Body of pancreas (tissue), 4 donors: ENCODE measurements at regions not wholly inside any gene's neighbourhood (a gene's known extent, or its start where the extent isn't known, plus 50 kb on each side); places are given as distances from the start of the nearest gene placed in this dataset.

Experiments used
- ATAC-seq: fragments of 150-250 bp; one replicate; pipeline ENCODE4 v1.9.1; 2016
- DNase-seq, 4 donors: peaks; one replicate each; pipeline ENCODE4 v3.0.0-alpha.2; 2019
- H3K27ac ChIP-seq, 4 donors: fragments of 200-600 bp; sonication (generic); 1 replicate in 3 of 4; 2 replicates in 1 of 4; pipeline versions ENCODE4 v1.5.1 to v1.6.1; 2016 to 2019; ENCODE audit warnings: mild to moderate bottlenecking in 1 of 4, mixed read lengths in 1 of 4, moderate library complexity in 1 of 4
- H3K27me3 ChIP-seq, 2 donors: fragments of 200-600 bp; sonication (generic); one replicate each; pipeline ENCODE4 v1.6.0; 2016; ENCODE audit warnings: mild to moderate bottlenecking in 1 of 2
- H3K36me3 ChIP-seq, 2 donors: fragments of 200-600 bp; sonication (generic); replicated peaks in 1 of 2; 2 replicates each; pipeline ENCODE4 v1.5.1; 2016; ENCODE audit warnings: low read depth in 2 of 2; ENCODE audit not compliant: insufficient read depth in 1 of 2
- H3K4me1 ChIP-seq: fragments of 200-600 bp; sonication (generic); one replicate; pipeline ENCODE4 v1.6.0; 2016
- H3K4me3 ChIP-seq, 2 donors: fragments of 200-600 bp; sonication (generic); 1 replicate in 1 of 2; 2 replicates in 1 of 2; pipeline ENCODE4 v1.5.1; 2016 to 2019
- H3K9me3 ChIP-seq, 3 donors: fragments of 200-600 bp; sonication (generic); 1 replicate in 2 of 3; 2 replicates in 1 of 3; pipeline ENCODE4 v1.5.1; 2016
- CTCF ChIP-seq, 7 experiments: fragments of 450-650 bp in 4 of 7; fragments of 200-600 bp in 3 of 7; sonication (generic) in 3 of 7; IDR thresholded peaks; one replicate each; pipeline ENCODE4 v1.5.1; 2016 to 2019; ENCODE audit warnings: antibody characterized with exemption in 7 of 7
- POLR2A ChIP-seq, 3 donors: fragments of 450-650 bp; IDR thresholded peaks; one replicate each; pipeline ENCODE4 v1.6.1; 2016; ENCODE audit warnings: antibody characterized with exemption in 3 of 3, mild to moderate bottlenecking in 2 of 3
- WGBS, 2 donors: methylation state at CpG; one replicate each; pipeline ENCODE4 v1.1.5; 2017; 5-methylcytosine and 5-hydroxymethylcytosine counted together
- intact Hi-C: fragments of 100-400 bp; cut with DNase I; formaldehyde crosslinking; loops from one replicate; pipeline ENCODE4 v1.15.1; 2023

- no peaks in the 10 kb centered on the region for H3K36me3 ChIP-seq
- 66 to 86% methylated on average over 2 of the region's 2 CpGs for WGBS, 2 donors
- H3K27ac ChIP-seq = no peak overlapping the region
- no peaks in the 10 kb centered on the region for H3K27me3 ChIP-seq
- intact Hi-C loops = no loop called here
- no peak overlapping the region for H3K4me3 ChIP-seq
- no peak for TF ChIP-seq CTCF (IDR thresholded peaks at IDR 0.05)
- TF ChIP-seq POLR2A (IDR thresholded peaks at IDR 0.05) = no peak
- DNase-seq (no peak), ATAC-seq (no peak)
- H3K9me3 ChIP-seq = no peaks in the 10 kb centered on the region
- no peaks in the 10 kb centered on the region for H3K4me1 ChIP-seq
These were observed 59.5 kb upstream of the EXOC2 start for GRCh38 chr6:752438-752837.

- DNase-seq (no peak), ATAC-seq (no peak)
- no peaks in the 10 kb centered on the region for H3K27me3 ChIP-seq
- H3K9me3 ChIP-seq = no peaks in the 10 kb centered on the region
- 66 to 67% methylated on average over 4 of the region's 4 CpGs for WGBS, 2 donors
- TF ChIP-seq CTCF (IDR thresholded peaks at IDR 0.05) (no peak), POLR2A (IDR thresholded peaks at IDR 0.05) (no peak)
- H3K27ac ChIP-seq = no peak overlapping the region
- no peak overlapping the region for H3K4me3 ChIP-seq
- no peaks in the 10 kb centered on the region for H3K36me3 ChIP-seq
- H3K4me1 ChIP-seq = no peaks in the 10 kb centered on the region
- intact Hi-C loops = no loop called here
These were observed 58.8 kb upstream of the EXOC2 start for GRCh38 chr6:751765-752164.

- no peaks in the 10 kb centered on the region for H3K36me3 ChIP-seq
- H3K27me3 ChIP-seq = no peaks in the 10 kb centered on the region
- no peak for TF ChIP-seq CTCF (IDR thresholded peaks at IDR 0.05)
- TF ChIP-seq POLR2A (IDR thresholded peaks at IDR 0.05) = no peak
- intact Hi-C loops = no loop called here
- no peaks in the 10 kb centered on the region for H3K9me3 ChIP-seq
- H3K27ac ChIP-seq = no peak overlapping the region
- ATAC-seq (no peak), DNase-seq (no peak)
- no peak overlapping the region for H3K4me3 ChIP-seq
- H3K4me1 ChIP-seq = no peaks in the 10 kb centered on the region
- 82 to 87% methylated on average over 4 of the region's 4 CpGs for WGBS, 2 donors
These were observed 55.0 kb upstream of the EXOC2 start for GRCh38 chr6:747921-748320.

GRCh38 chr6:747028-747427 lies 54.1 kb upstream of the EXOC2 start:
- Histone ChIP-seq H3K9me3 (no peaks in the 10 kb centered on the region), H3K36me3 (no peaks in the 10 kb centered on the region), H3K4me1 (no peaks in the 10 kb centered on the region), H3K4me3 (no peak overlapping the region), H3K27me3 (no peaks in the 10 kb centered on the region), H3K27ac (no peak overlapping the region)
- intact Hi-C loops = no loop called here
- no peak for TF ChIP-seq POLR2A (IDR thresholded peaks at IDR 0.05)
- TF ChIP-seq CTCF (IDR thresholded peaks at IDR 0.05) = no peak
- no peak for DNase-seq
- ATAC-seq = no peak
- WGBS, 2 donors = 60 to 81% methylated on average over 4 of the region's 4 CpGs

- H3K36me3 ChIP-seq = no peaks in the 10 kb centered on the region
- H3K4me3 ChIP-seq = no peak overlapping the region
- H3K4me1 ChIP-seq = no peaks in the 10 kb centered on the region
- no peaks in the 10 kb centered on the region for H3K9me3 ChIP-seq
- intact Hi-C loops = no loop called here
- no peak for DNase-seq
- no peak for ATAC-seq
- WGBS, 2 donors = 81 to 82% methylated on average over 7 of the region's 7 CpGs
- no peaks in the 10 kb centered on the region for H3K27me3 ChIP-seq
- no peak for TF ChIP-seq CTCF (IDR thresholded peaks at IDR 0.05)
- no peak for TF ChIP-seq POLR2A (IDR thresholded peaks at IDR 0.05)
- H3K27ac ChIP-seq = no peak overlapping the region
These were observed 51.9 kb upstream of the EXOC2 start for GRCh38 chr6:744666-745353.
